ENCODE measurements at regions not wholly inside any gene's neighbourhood (a gene's known extent, or its start where the extent isn't known, plus 50 kb on each side); places are given as distances from the start of the nearest gene placed in this dataset.

GRCh38 chr10:61842755-61843497 lies 58.6 kb upstream of the ARID5B start:
- DNase-seq, result no peak

GRCh38 chr10:61844116-61844822 lies 57.2 kb upstream of the ARID5B start:
- DNase-seq, result no peak

- DNase-seq, result no peak
Observed at GRCh38 chr10:61845196-61845949, 56.1 kb upstream of the ARID5B start.

GRCh38 chr10:61845950-61846268 lies 55.6 kb upstream of the ARID5B start:
- DNase-seq, result no peak

GRCh38 chr10:61846370-61847031 lies 55.0 kb upstream of the ARID5B start:
- DNase-seq, result no peak

DNA sequence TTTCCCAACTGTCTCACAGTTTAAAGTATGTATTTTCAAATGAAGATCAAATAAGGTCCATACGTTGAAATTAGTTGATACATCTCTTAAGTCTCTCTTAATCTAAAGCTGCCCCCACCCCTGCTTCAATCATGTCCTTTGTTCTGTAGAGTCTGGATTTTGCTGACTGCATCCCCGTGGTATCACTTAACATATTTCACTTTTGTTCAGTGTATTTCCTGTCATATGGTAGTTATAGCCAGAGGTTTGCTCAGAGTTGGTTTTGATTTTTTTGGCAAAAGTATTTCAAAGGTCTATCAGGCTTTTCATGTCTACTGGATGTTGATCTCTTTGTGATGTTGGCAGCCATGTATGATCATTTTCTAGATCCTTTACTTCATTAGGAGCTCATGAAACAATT lies 54.4 kb upstream of the ARID5B start:
- no peak for DNase-seq

- DNase-seq, result no peak
Observed at GRCh38 chr10:61847640-61848039, 53.9 kb upstream of the ARID5B start.

DNA sequence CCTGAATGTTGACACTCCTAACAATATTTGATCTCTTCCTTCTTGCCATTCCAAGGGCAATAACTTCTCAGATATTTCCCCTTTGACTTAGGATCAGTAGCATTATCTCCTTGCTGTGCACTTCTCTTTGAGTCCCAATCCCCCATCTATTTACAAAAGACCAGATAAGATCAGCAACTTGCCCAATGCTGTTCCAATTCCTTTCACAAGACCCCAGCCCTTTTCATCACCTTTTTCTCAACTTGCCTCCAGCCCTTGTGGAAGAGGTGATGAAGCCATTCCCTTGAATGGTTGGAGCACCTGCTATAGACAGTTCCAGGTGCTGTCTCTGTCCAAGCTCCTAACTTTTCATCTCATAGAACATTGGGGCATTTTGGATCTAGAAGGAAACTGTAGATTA lies 51.1 kb upstream of the ARID5B start:
- DNase-seq, result no peak

Data from femur (tissue), 1 donor.